AG04449 (cell line): ENCODE measurements at regions not wholly inside any gene's neighbourhood (a gene's known extent, or its start where the extent isn't known, plus 50 kb on each side); places are given as distances from the start of the nearest gene placed in this dataset.
A peak's percentile ranks its signal among the peaks of the same experiment; 100 is the strongest.
"Not testable (repeated sequence)": the region's sequence is repeated elsewhere in the genome, so short reads cannot be mapped to it uniquely, and the experiment has no call there.

Experiments
- CTCF ChIA-PET: fragments of 350-600 bp; formaldehyde crosslinking; extraction: SDS; loops from one replicate; lab custom pipeline; 2021; ENCODE audit warnings: antibody characterized with exemption; lab: Yijun Ruan, JAX
- POLR2A ChIA-PET: fragments of 400-600, 350-600 bp; formaldehyde crosslinking; extraction: SDS; loops from one replicate; lab custom pipeline; 2020; ENCODE audit warnings: antibody characterized with exemption, inconsistent platforms; lab: Yijun Ruan, JAX
- DNase-seq: peaks from one replicate; pipeline ENCODE4 v3.0.0-alpha.2; 2010; ENCODE audit warnings: low read depth, low spot score
- H3K4me3 ChIP-seq: 2 replicates; pipeline ENCODE4 v1.5.1; 2011; ENCODE audit warnings: low read depth, mild to moderate bottlenecking, control low read depth, low read length
- CTCF ChIP-seq: IDR thresholded peaks from one replicate; pipeline ENCODE4 v1.5.1; 2011; ENCODE audit warnings: mild to moderate bottlenecking, moderate library complexity, low read length, control low read depth, inconsistent platforms; ENCODE audit not compliant: insufficient read depth; ENCODE audit errors: missing control alignments

- POLR2A ChIA-PET: no interaction called here
- no peak overlapping the region for H3K4me3 ChIP-seq
- CTCF ChIA-PET: no interaction called here
- no peak for DNase-seq
- no peak for TF ChIP-seq CTCF
Measured at GRCh38 chr2:160825433-160825832, 331.8 kb upstream of the RBMS1 start.

GRCh38 chr2:160826496-160826895, 332.9 kb upstream of the RBMS1 start:
- no peak overlapping the region for H3K4me3 ChIP-seq
- DNase-seq: no peak
- CTCF ChIA-PET: no interaction called here
- POLR2A ChIA-PET: interaction anchor here (0.7 kb wide), 1 partner anchor 36 kb away, joined by 4 read pairs; no protein-coding TSS in a partner anchor
- TF ChIP-seq CTCF: no peak

DNA sequence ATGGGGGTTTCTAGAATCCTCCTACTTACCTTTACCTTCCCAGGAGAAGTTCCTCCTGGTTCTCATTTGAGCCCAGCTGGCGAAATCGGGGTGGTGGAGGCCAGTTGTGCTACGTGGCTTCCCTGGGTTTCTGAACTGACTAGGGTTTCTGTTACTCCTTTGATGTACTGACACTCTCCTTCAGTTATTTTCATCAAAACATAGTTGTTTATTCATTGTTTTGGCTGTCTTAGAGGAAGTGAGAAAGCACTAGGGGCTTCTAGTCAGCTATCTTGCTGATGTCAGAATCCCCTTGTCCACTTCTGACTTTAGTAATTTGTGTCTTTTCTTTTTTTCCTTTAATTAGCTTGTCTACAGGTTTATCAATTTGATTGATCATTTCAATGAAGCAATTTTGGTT, 332.2 kb upstream of the TANK start:
- no peak overlapping the region for H3K4me3 ChIP-seq
- ChIA-PET CTCF (no interaction called here), POLR2A (no interaction called here)
- no peak for TF ChIP-seq CTCF
- no peak for DNase-seq

DNA sequence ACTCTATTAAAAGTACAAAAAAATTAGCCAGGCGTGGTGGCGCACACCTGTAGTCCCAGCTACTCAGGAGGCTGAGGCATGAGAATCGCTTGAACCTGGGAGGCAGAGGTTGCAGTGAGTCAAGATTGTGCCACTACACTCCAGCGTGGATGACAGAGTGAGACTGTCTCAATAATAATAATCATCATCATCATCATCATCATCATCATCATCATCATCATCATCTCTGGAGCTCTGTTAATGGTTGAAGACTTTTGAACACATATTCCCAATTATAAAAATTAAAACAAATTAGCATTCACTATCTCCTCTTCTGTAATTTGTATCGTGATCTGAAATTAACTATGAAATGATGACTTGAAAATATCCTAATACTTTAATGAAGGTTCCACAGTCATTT, 327.8 kb upstream of the TANK start:
- POLR2A ChIA-PET, DNase-seq, H3K4me3 ChIP-seq: not testable (repeated sequence)
- CTCF ChIA-PET: interaction anchor here (1.1 kb wide), 1 partner anchor 38 kb away, joined by 3 read pairs; no protein-coding TSS in a partner anchor

DNA sequence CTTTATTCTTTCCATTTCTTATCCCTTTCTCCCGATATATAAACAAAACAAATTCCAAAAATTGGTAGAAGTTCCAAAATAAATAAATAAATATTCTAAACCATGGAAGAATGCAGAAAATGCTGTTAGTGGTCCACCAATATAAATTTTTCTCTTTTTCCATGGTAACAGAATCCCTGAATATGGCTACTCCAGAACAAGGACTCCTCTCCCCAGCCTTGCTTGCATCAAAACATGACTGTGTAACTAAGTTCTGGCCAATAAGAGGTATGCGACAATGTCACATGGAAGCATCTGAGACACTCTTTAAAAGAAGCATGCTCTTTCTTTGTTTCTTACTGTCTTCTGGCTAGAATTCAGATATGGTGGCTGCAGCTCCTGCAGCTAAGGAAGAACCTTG, 325.1 kb upstream of the TANK start:
- TF ChIP-seq CTCF: no peak
- ChIA-PET CTCF (no interaction called here), POLR2A (no interaction called here)
- no peak overlapping the region for H3K4me3 ChIP-seq
- DNase-seq: no peak

- ChIA-PET CTCF (no interaction called here), POLR2A (no interaction called here)
- peak; percentile 90 for DNase-seq
- no peak for TF ChIP-seq CTCF
- no peak overlapping the region for H3K4me3 ChIP-seq
Measured at GRCh38 chr2:160836755-160837154, 323.5 kb upstream of the TANK start.

DNA sequence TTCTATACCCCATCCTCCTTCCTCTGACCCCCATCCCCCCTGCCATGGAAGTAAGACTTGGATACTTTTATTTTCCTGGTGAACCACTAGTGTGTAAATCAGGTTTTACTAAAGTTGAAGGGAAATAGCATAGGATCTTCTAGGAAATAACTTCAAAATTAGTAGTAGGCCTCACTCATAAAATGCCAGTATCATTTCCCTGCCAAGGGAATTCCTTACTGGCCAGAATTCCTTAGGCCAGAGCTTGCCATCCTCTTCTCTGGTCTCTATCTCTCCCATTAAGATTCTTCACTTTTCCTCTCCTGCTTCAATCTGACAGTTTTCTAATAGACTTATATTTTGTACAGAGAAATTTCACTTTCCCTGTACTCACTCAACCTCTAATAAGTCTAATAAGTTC, 322.8 kb upstream of the TANK start:
- POLR2A ChIA-PET: interaction anchor here (0.7 kb wide), 1 partner anchor 217 kb away, joined by 3 read pairs; no protein-coding TSS in a partner anchor
- CTCF ChIA-PET: interaction anchor here (0.5 kb wide), 1 partner anchor 437 kb away, joined by 3 read pairs; no protein-coding TSS in a partner anchor
- DNase-seq: no peak
- H3K4me3 ChIP-seq: no peak overlapping the region
- TF ChIP-seq CTCF: no peak
